ENCODE measurements at regions not wholly inside any gene's neighbourhood (a gene's known extent, or its start where the extent isn't known, plus 50 kb on each side); places are given as distances from the start of the nearest gene placed in this dataset.

DNA sequence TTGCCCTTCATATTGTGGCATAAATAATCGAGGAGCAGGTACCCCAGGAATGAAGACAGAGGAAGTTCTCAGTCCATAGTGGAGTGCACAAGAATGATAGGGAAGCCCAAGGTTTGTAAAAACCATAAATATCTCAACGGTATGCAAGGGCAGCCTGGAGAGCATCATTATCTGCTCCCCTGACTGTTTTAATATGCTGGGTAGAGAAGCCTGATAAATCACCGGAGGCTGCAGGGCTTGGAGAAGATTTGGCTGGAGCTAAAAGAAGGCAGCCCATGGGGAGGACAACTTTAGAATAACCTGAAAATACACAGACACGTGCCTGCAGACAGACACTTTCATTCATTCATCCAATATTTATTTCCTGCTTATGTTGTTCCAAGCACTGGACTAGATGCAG lies 205.2 kb upstream of the RPL38 start:
- Mint-ChIP-seq H3K27me3 (peaks cover 12% of the 10 kb centered on the region), H3K4me3 (no peak overlapping the region), H3K4me1 (peaks cover 0 to 3% (median 0%) of the 10 kb centered on the region in 3 donors), H3K36me3 (no peaks in the 10 kb centered on the region), H3K27ac (no peak overlapping the region), H3K9me3 (no peaks in the 10 kb centered on the region)

DNA sequence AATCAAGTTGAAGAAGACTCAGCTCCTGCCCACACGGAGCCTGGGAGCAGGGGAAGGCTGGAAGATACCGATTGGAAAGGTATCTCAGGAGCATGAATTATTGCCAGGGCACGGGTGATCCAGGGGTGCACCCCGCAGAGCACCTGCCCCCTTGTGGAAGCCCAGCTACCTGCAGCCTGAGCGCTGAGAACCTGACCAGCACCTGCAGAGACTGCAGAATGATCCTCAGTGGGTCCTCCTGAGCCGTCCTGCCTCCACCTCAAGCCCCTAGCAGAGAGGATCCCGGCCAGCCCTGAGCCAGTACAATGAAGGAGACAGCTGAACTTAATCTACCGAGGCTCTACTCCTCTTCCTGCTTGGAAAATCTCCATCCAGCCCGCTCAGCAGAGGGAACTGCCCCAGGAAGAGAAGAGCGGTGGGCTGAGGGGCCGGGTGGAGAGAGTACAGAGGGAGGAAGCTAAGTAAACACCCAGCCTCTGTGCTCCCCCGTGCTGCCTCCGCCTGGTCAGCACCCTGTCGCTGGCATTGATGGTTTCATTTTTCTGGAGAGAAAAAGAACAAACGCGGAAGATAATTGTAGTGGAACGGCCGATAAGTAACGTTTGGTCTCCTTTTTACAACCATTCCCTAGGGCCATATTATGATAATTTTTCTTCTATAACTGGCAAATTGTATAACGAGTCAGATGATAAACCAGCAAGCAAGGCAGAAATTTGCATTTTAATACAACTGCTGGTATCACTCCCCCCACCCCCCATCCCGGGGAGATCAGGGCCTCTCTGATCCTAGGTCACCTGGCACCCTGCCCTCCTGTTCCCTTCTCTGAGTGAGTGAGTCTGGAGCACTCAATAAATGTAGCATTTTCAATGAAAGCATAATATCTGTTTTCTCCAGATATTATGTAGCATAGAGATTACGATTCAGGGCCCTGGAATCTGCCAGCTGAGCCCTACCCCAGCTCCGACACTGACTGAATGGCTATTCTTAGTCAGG lies 204.5 kb upstream of the RPL38 start:
- Mint-ChIP-seq H3K4me1 (peaks cover 0 to 3% (median 0%) of the 10 kb centered on the region in 3 donors), H3K4me3 (no peak overlapping the region), H3K9me3 (no peaks in the 10 kb centered on the region), H3K27me3 (peaks cover 12% of the 10 kb centered on the region), H3K36me3 (no peaks in the 10 kb centered on the region), H3K27ac (no peak overlapping the region)

DNA sequence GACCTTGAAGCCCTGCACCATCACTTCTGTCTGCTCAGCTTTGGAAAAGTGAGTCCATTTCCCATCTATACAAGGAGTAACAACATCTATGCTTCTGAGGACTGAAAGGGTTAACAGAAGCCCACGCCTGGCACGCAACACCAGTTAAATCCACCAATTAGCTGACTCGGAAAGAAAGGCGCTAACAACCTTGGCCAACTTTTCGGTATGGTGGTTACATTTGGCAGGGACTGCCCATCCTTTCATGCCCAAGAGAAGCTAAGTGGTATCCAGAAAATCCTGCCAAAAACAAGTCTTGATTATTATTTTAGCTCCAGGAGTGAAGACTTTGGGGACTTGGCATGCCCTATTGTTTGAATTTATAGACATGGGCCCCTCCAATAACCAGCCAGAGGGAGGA lies 202.3 kb upstream of the RPL38 start:
- H3K9me3 Mint-ChIP-seq: no peaks in the 10 kb centered on the region
- H3K4me3 Mint-ChIP-seq: no peak overlapping the region
- peaks cover 0 to 3% (median 0%) of the 10 kb centered on the region in 3 donors for H3K4me1 Mint-ChIP-seq
- H3K27ac Mint-ChIP-seq: no peak overlapping the region
- H3K27me3 Mint-ChIP-seq: peaks cover 23% of the 10 kb centered on the region
- no peaks in the 10 kb centered on the region for H3K36me3 Mint-ChIP-seq

DNA sequence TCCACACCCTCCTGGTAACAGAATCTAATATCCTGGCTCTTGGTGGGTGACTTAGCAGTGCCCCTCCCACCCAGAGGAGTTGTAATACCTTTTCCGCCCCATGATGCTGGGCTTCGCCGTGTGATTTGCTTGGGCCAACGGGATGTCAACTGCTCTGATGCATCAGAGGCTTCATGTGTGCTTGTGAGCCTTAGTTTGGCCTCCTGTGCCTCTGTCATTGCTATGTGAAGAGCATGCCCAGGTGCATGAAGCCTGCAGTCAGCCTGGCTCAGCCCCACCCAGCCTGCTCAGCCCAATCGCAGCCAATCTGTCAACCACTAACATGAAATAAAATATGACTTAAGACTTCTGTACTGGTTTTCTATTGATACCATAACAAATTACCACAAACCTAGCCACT lies 201.2 kb upstream of the RPL38 start:
- no peaks in the 10 kb centered on the region for H3K9me3 Mint-ChIP-seq
- peaks cover 25% of the 10 kb centered on the region for H3K27me3 Mint-ChIP-seq

DNA sequence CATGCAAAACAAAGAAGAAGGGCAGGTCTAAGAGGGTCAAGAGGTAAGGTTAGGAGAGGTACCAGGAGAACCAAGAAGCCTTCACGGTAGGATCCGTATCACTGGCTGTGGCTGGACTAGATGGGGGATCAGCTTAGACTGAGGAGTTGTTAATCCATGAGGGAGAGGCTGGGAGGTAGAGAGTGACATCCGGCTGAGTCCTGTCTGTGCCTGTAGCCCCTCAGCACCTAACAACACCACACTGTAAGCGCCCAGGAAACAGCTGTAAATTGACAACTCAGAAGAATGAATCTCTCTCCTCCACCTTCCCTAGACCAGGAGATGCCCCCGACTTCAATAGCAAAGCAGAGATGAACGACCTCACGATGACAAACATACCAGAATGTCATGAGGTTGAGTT lies 199.4 kb upstream of the RPL38 start:
- H3K9me3 Mint-ChIP-seq: no peaks in the 10 kb centered on the region
- no peaks in the 10 kb centered on the region for H3K4me1 Mint-ChIP-seq
- H3K4me3 Mint-ChIP-seq: no peak overlapping the region
- peaks cover 30% of the 10 kb centered on the region for H3K27me3 Mint-ChIP-seq
- H3K27ac Mint-ChIP-seq: no peak overlapping the region
- no peaks in the 10 kb centered on the region for H3K36me3 Mint-ChIP-seq

More for the DNA sequence above, 201.2 kb upstream of the RPL38 start:
- no peak overlapping the region for H3K27ac Mint-ChIP-seq
- H3K36me3 Mint-ChIP-seq: no peaks in the 10 kb centered on the region
- no peak overlapping the region for H3K4me3 Mint-ChIP-seq
- peaks cover 0 to 3% (median 0%) of the 10 kb centered on the region in 3 donors for H3K4me1 Mint-ChIP-seq

DNA sequence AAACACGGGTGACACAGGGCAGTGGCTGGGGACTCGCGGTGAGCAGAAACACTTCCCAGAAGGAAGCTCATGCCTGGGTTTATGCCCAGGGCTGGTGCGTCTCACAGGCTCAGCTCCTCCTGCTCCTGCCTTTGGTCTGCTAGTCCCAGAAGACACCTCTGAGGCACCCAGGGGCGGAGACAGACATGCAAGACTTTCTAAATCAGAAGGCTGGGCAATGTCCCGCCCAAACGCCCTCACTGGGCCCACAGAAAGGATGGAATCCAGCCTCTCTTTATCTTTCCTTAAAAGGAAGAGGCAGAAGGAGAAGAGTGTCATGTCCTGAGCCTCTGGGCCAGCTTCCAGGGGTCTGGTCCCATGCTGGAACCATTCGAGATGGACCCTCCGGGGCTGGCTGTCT lies 197.7 kb upstream of the RPL38 start:
- H3K27ac Mint-ChIP-seq: no peak overlapping the region
- H3K36me3 Mint-ChIP-seq: no peaks in the 10 kb centered on the region
- no peaks in the 10 kb centered on the region for H3K4me1 Mint-ChIP-seq

GRCh38 chr17:74006371-74006770 lies 197.1 kb upstream of the RPL38 start:
- Mint-ChIP-seq H3K27ac (no peak overlapping the region), H3K4me3 (no peak overlapping the region), H3K36me3 (no peaks in the 10 kb centered on the region), H3K4me1 (no peaks in the 10 kb centered on the region), H3K9me3 (no peaks in the 10 kb centered on the region), H3K27me3 (peaks cover 37% of the 10 kb centered on the region)

More for the DNA sequence above, 197.7 kb upstream of the RPL38 start:
- Mint-ChIP-seq H3K4me3 (no peak overlapping the region), H3K27me3 (peaks cover 37% of the 10 kb centered on the region), H3K9me3 (no peaks in the 10 kb centered on the region)

DNA sequence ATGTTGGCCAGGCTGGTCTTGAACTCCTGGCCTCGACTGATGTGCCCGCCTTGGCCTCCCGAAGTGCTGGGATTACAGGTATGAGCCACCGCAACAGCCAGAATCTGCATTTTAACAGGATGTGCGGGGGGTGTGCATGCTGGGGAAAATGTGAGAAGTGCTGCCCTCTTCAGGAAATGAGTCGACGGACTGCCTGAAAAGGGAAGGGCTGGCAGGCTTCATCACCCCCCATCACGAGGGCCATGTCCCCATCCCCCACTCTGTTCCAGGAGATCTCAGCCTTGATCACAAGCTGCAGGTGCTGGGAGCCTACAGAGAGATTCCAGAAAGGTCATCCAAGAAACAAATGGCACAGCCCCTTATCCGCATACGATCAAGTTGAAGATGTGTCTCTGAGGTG lies 195.3 kb upstream of the RPL38 start:
- Mint-ChIP-seq H3K27ac (no peak overlapping the region), H3K4me3 (no peak overlapping the region), H3K36me3 (no peaks in the 10 kb centered on the region), H3K4me1 (no peaks in the 10 kb centered on the region), H3K9me3 (no peaks in the 10 kb centered on the region), H3K27me3 (peaks cover 36% of the 10 kb centered on the region)

DNA sequence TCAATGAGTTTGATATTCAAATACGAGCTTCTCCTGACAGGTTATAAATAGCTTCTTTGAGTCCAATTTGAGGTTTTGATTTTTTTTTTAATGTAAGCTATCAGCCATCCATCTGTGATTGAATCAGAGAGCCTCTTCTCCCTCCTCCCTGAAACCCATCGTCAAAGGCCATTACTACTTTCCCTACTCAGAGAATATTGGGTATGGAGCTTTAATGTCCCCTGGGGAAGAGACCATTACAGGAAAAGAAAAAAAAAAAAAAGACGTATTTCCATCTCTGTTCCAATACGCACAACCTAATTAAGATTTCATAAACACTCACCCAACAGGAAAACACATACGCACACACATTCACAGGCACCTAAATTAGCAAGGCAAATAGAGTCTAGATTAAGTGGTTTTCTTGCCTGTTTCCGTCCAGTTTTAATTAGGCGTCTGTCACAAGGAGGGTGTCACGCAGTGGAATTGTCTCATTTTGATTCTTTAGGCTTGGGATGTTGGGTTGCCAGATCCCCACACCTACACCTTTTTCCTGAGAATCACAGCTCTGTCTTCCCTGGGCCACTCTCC lies 194.3 kb upstream of the RPL38 start:
- H3K9me3 Mint-ChIP-seq: no peaks in the 10 kb centered on the region
- H3K4me3 Mint-ChIP-seq: no peak overlapping the region
- H3K4me1 Mint-ChIP-seq: no peaks in the 10 kb centered on the region
- no peaks in the 10 kb centered on the region for H3K36me3 Mint-ChIP-seq
- H3K27me3 Mint-ChIP-seq: peaks cover 40% of the 10 kb centered on the region
- H3K27ac Mint-ChIP-seq: no peak overlapping the region

DNA sequence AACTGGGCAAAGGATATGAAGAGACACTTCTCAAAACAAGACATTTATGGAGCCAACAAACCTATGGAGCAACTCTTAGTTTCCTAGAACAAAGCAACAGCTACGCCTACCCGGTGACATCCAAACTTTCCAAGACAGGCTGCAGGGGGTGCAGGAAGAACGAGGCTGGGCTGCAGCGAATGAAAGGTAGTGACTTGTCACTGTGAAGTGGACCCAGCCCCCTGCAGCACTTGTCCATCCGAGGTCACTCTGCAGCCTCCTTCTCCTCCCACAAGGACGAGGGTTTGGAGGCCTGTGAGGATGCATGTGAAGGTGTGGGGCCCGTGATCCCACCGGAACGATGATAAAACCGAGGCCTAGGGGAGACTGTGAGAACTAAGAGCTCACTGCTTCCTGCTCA lies 192.6 kb upstream of the RPL38 start:
- Mint-ChIP-seq H3K4me3 (no peak overlapping the region), H3K36me3 (no peaks in the 10 kb centered on the region), H3K9me3 (no peaks in the 10 kb centered on the region), H3K27ac (peak overlapping the region in 1 of 3 donors; percentile 67), H3K4me1 (no peaks in the 10 kb centered on the region), H3K27me3 (peaks cover 28% of the 10 kb centered on the region)

DNA sequence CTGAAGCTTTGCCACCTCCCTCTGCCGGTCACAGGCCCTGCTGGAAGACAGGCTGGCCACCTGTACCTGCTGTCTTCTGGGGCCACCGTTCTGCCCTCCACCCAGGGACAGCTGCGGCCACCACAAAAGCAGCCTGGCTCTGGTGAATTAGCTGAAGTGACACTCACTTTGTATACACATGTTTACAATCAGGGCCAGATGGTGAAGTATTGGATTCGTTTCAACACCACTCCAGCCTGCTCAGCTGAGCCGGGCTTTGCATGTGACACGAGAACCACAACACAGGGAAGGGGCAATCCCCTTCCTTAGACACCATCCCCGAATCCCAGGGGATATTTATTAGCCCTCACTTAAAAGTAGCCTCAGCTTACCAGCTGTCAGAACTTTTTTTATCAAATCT lies 191.5 kb upstream of the RPL38 start:
- no peaks in the 10 kb centered on the region for H3K36me3 Mint-ChIP-seq
- H3K27ac Mint-ChIP-seq: no peak overlapping the region
- no peaks in the 10 kb centered on the region for H3K9me3 Mint-ChIP-seq
- peaks cover 25% of the 10 kb centered on the region for H3K27me3 Mint-ChIP-seq
- H3K4me1 Mint-ChIP-seq: no peaks in the 10 kb centered on the region
- H3K4me3 Mint-ChIP-seq: no peak overlapping the region

DNA sequence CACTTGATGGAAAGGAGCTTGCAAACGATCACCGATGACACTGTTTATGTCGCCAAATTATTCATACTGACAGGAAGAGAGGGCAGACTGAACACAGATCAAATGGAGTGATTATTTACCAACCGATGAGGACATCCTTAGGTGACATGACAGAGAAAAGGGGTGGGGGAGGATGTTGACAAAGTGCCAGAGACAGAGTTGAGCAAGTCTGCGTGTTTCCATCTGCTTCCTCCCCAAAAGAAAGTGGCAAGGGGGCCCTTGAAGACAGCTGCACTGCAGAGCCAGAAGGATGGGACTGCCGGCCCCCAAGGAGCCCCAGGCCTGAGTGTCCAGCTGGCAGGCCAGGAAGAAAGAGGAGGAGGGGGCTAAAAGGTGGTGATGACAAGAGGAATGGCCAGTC lies 191.0 kb upstream of the RPL38 start:
- Mint-ChIP-seq H3K4me3 (no peak overlapping the region), H3K4me1 (no peaks in the 10 kb centered on the region), H3K27me3 (peaks cover 25% of the 10 kb centered on the region)

DNA sequence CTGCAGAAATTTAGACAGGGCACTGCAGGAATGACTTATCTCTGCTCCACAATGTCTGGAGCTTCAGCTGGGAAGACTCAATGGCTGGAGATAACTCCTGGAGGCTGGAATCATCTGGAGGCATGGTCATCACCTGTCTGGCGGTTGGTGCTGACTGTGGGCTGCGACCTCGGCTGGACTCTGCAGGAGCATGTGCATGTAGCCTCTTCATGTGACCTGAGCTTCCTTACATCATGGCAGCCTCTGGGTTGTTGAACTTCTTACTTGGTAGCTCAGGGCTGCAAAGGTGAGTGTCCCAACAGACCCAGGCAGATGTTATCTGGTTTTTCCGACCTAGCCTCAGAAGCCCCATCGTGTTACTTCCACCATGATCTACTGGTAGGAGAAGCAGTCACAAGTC lies 188.2 kb upstream of the RPL38 start:
- Mint-ChIP-seq H3K36me3 (no peaks in the 10 kb centered on the region), H3K27me3 (peaks cover 11% of the 10 kb centered on the region), H3K4me3 (no peak overlapping the region), H3K27ac (peak overlapping the region in 1 of 3 donors; percentile 57), H3K4me1 (no peaks in the 10 kb centered on the region), H3K9me3 (no peaks in the 10 kb centered on the region)

More for the DNA sequence above, 191.0 kb upstream of the RPL38 start:
- Mint-ChIP-seq H3K9me3 (no peaks in the 10 kb centered on the region), H3K27ac (no peak overlapping the region), H3K36me3 (no peaks in the 10 kb centered on the region)

DNA sequence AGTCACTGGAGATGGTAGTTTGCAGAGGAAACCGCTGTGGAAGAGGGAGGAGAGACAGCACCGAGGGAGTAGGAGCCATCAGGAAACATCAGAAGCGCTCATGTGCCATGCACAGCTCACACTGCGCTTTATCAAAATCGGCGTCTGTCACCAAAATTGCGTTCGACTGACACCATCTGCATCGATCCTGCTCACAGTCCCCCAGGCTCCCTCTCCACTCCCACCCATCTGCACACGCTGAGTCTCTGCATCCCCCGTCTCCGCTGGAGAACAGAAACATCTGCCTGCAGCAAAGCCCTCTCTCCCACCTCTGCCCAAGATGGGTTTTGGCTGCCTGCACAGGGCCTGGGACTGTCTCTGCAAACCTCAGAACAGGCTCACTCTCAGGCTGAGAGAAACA lies 187.5 kb upstream of the RPL38 start:
- H3K4me1 Mint-ChIP-seq: no peaks in the 10 kb centered on the region
- H3K27me3 Mint-ChIP-seq: peaks cover 8% of the 10 kb centered on the region
- H3K27ac Mint-ChIP-seq: peak overlapping the region in 1 of 3 donors; percentile 57
- no peaks in the 10 kb centered on the region for H3K36me3 Mint-ChIP-seq
- H3K4me3 Mint-ChIP-seq: no peak overlapping the region
- no peaks in the 10 kb centered on the region for H3K9me3 Mint-ChIP-seq

DNA sequence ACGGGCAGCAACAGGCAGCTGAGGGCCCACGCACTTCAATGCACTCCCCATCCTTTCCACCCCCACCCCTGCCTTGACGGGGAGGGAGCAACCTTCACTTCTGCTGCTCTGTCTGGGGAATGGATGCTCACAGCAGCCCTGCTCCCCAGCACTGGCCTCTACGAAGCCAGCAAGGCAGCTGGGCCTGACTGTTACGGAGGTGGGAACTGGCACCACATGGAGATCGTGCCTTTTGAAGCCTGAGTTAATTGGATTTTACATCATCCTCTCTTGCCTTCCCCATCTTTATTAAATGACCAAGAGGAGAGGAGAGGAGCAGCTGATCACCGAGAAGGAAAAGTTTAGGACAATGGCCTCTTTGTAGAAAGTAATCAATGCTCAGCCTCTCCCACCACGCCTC lies 187.0 kb upstream of the RPL38 start:
- Mint-ChIP-seq H3K27me3 (peaks cover 8% of the 10 kb centered on the region), H3K4me1 (no peaks in the 10 kb centered on the region), H3K4me3 (no peak overlapping the region), H3K27ac (no peak overlapping the region), H3K9me3 (no peaks in the 10 kb centered on the region), H3K36me3 (no peaks in the 10 kb centered on the region)

- H3K4me1 Mint-ChIP-seq: no peaks in the 10 kb centered on the region
- no peak overlapping the region for H3K27ac Mint-ChIP-seq
- H3K27me3 Mint-ChIP-seq: peaks cover 7% of the 10 kb centered on the region
- peak overlapping the region in 1 of 4 donors; percentile 17 for H3K4me3 Mint-ChIP-seq
- H3K36me3 Mint-ChIP-seq: no peaks in the 10 kb centered on the region
- no peaks in the 10 kb centered on the region for H3K9me3 Mint-ChIP-seq
Observed at GRCh38 chr17:74017466-74017865, 186.0 kb upstream of the RPL38 start.
